ENCODE measurements at regions not wholly inside any gene's neighbourhood (a gene's known extent, or its start where the extent isn't known, plus 50 kb on each side); places are given as distances from the start of the nearest gene placed in this dataset.

- no peak for TF ChIP-seq CTCF (IDR thresholded peaks at IDR 0.05; ENCODE audit: low read depth, low read length, missing control alignments)
- H3K4me3 ChIP-seq (ENCODE audit: low read depth, low read length), result no peak overlapping the region
- DNase-seq (ENCODE audit: low read depth), result no peak
Observed at GRCh38 chr2:83536556-83536955, 922.5 kb downstream of the SUCLG1 start.

- no peak for DNase-seq (ENCODE audit: low read depth)
- no peak overlapping the region for H3K4me3 ChIP-seq (ENCODE audit: low read depth, low read length)
- no peak for TF ChIP-seq CTCF (IDR thresholded peaks at IDR 0.05; ENCODE audit: low read depth, low read length, missing control alignments)
Observed at GRCh38 chr2:83534416-83534815, 924.7 kb downstream of the SUCLG1 start.

GRCh38 chr2:83531206-83531826 lies 927.8 kb downstream of the SUCLG1 start:
- TF ChIP-seq CTCF (IDR thresholded peaks at IDR 0.05; ENCODE audit: low read depth, low read length, missing control alignments), result no peak

GRCh38 chr2:83528767-83529166 lies 930.3 kb downstream of the SUCLG1 start:
- no peak for DNase-seq (ENCODE audit: low read depth)
- no peak overlapping the region for H3K4me3 ChIP-seq (ENCODE audit: low read depth, low read length)
- TF ChIP-seq CTCF (IDR thresholded peaks at IDR 0.05; ENCODE audit: low read depth, low read length, missing control alignments), result no peak

More at GRCh38 chr2:83531206-83531826, 927.8 kb downstream of the SUCLG1 start:
- H3K4me3 ChIP-seq (ENCODE audit: low read depth, low read length), result no peak overlapping the region
- no peak for DNase-seq (ENCODE audit: low read depth)

GRCh38 chr2:83522891-83523493 lies 936.1 kb downstream of the SUCLG1 start:
- no peak overlapping the region for H3K4me3 ChIP-seq (ENCODE audit: low read depth, low read length)
- no peak for DNase-seq (ENCODE audit: low read depth)
- no peak for TF ChIP-seq CTCF (IDR thresholded peaks at IDR 0.05; ENCODE audit: low read depth, low read length, missing control alignments)

GRCh38 chr2:83517727-83518368 lies 941.2 kb downstream of the SUCLG1 start:
- DNase-seq (ENCODE audit: low read depth), result no peak
- no peak overlapping the region for H3K4me3 ChIP-seq (ENCODE audit: low read depth, low read length)
- TF ChIP-seq CTCF (IDR thresholded peaks at IDR 0.05; ENCODE audit: low read depth, low read length, missing control alignments), result no peak
